Calu3 (cell line): ENCODE measurements at regions not wholly inside any gene's neighbourhood (a gene's known extent, or its start where the extent isn't known, plus 50 kb on each side); places are given as distances from the start of the nearest gene placed in this dataset.

Experiments used
- BruUV-seq: library from RNA; stranded (reverse); fragments of 400-500 nt; replicated peaks from 2 replicates; lab custom pipeline; 2021; lab: Mats Ljungman, UMichigan
- CTCF ChIA-PET: fragments of 300-600 bp; sonication (Branson Sonifier 250); formaldehyde crosslinking; loops from one replicate; lab custom pipeline; 2022; ENCODE audit warnings: antibody characterized with exemption; lab: Charles Lee
- DNase-seq: peaks from one replicate; pipeline ENCODE4 v3.0.0; 2022
- H3K27ac Mint-ChIP-seq: one replicate; pipeline ENCODE4 v1.8.0; 2022; ENCODE audit warnings: mixed read lengths; ENCODE audit not compliant: unreplicated experiment
- H3K27me3 Mint-ChIP-seq: one replicate; pipeline ENCODE4 v1.8.0; 2022; ENCODE audit warnings: mixed read lengths; ENCODE audit not compliant: unreplicated experiment
- H3K36me3 Mint-ChIP-seq: one replicate; pipeline ENCODE4 v1.8.0; 2022; ENCODE audit warnings: mild to moderate bottlenecking, moderate library complexity, mixed read lengths; ENCODE audit not compliant: insufficient read depth, unreplicated experiment
- H3K4me1 Mint-ChIP-seq: one replicate; pipeline ENCODE4 v1.8.0; 2022; ENCODE audit warnings: mild to moderate bottlenecking, low read depth, mixed read lengths; ENCODE audit not compliant: unreplicated experiment
- H3K4me3 Mint-ChIP-seq: one replicate; pipeline ENCODE4 v1.8.0; 2022; ENCODE audit warnings: mild to moderate bottlenecking, low read depth, moderate library complexity, mixed read lengths; ENCODE audit not compliant: unreplicated experiment
- H3K9me3 Mint-ChIP-seq: one replicate; pipeline ENCODE4 v1.8.0; 2022; ENCODE audit warnings: low read depth, mixed read lengths; ENCODE audit not compliant: unreplicated experiment
- CTCF ChIP-seq: fragments of 200-600 bp; IDR thresholded peaks from one replicate; pipeline ENCODE4 v1.8.0; 2022; ENCODE audit warnings: antibody characterized with exemption; ENCODE audit not compliant: unreplicated experiment
- intact Hi-C: fragments of 100-400 bp; cut with micrococcal nuclease; formaldehyde crosslinking; loops from one replicate; pipeline ENCODE4 v1.10.0; 2022; ENCODE audit not compliant: unreplicated experiment

GRCh38 chr4:124144238-124144654 lies 568.3 kb downstream of the ANKRD50 start:
- Mint-ChIP-seq H3K4me3 (no peak overlapping the region), H3K36me3 (no peaks in the 10 kb centered on the region), H3K27ac (no peak overlapping the region), H3K9me3 (no peaks in the 10 kb centered on the region), H3K4me1 (no peaks in the 10 kb centered on the region), H3K27me3 (no peaks in the 10 kb centered on the region)
- no TSS peak for BruUV-seq
- no peak for DNase-seq
- TF ChIP-seq CTCF: no peak
- intact Hi-C loops: no loop called here
- CTCF ChIA-PET: no interaction called here

GRCh38 chr4:124146068-124146467 lies 566.5 kb downstream of the ANKRD50 start:
- intact Hi-C loops: no loop called here
- CTCF ChIA-PET: no interaction called here
- no TSS peak for BruUV-seq
- Mint-ChIP-seq H3K27ac (no peak overlapping the region), H3K27me3 (no peaks in the 10 kb centered on the region), H3K4me1 (no peaks in the 10 kb centered on the region), H3K4me3 (no peak overlapping the region), H3K9me3 (no peaks in the 10 kb centered on the region), H3K36me3 (no peaks in the 10 kb centered on the region)
- TF ChIP-seq CTCF: no peak
- DNase-seq: no peak

- no peaks in the 10 kb centered on the region for H3K4me1 Mint-ChIP-seq
- no peak for DNase-seq
- CTCF ChIA-PET: no interaction called here
- TF ChIP-seq CTCF: no peak
- intact Hi-C loops: no loop called here
- no TSS peak for BruUV-seq
- no peaks in the 10 kb centered on the region for H3K36me3 Mint-ChIP-seq
- no peak overlapping the region for H3K4me3 Mint-ChIP-seq
- H3K27me3 Mint-ChIP-seq: no peaks in the 10 kb centered on the region
- no peak overlapping the region for H3K27ac Mint-ChIP-seq
- no peaks in the 10 kb centered on the region for H3K9me3 Mint-ChIP-seq
These were observed 561.5 kb downstream of the ANKRD50 start for GRCh38 chr4:124151031-124151430.

DNA sequence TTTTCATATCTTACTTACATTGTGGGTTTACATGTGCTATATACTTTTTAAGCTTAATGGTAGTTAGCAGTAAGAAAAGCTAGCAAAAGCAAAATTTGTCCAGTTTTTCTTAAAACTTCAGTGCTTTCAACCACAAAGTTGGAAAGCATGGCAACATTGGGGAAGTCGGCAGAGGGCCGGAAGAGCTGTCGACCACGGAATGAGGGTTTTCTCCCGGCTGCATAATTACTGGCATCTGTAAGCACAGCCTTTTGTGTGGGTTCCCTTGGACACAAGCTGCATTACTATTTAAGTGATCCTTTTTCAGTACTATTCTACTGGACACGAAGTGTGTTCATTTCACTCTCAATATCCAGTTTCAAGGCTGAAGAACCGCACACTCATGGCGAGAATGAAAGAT lies 560.4 kb downstream of the ANKRD50 start:
- intact Hi-C loops: no loop called here
- H3K36me3 Mint-ChIP-seq: no peaks in the 10 kb centered on the region
- H3K4me3 Mint-ChIP-seq: no peak overlapping the region
- BruUV-seq: no TSS peak
- no peaks in the 10 kb centered on the region for H3K9me3 Mint-ChIP-seq
- no peak overlapping the region for H3K27ac Mint-ChIP-seq
- TF ChIP-seq CTCF: no peak
- no peak for DNase-seq
- H3K27me3 Mint-ChIP-seq: no peaks in the 10 kb centered on the region
- CTCF ChIA-PET: no interaction called here
- H3K4me1 Mint-ChIP-seq: no peaks in the 10 kb centered on the region

DNA sequence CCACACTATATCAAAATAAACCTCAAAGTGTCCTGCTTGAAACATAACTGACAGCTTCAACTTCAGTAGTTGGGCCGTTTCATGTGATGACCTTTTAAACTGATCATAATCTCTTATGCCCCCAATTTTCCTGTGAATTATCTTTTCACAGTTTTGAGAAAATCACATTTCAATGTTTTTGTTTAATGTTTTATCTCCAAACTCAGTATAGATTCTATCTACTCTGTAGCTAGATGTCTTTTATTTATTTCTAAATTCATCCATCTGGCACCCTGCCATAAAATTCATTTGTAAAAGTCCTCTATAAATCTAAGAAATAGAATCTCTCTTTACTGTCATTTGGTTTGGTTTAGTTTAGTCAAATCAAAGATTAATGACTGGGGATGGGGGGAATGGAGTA lies 557.3 kb downstream of the ANKRD50 start:
- no peaks in the 10 kb centered on the region for H3K4me1 Mint-ChIP-seq
- DNase-seq: no peak
- peaks cover 4% of the 10 kb centered on the region for H3K9me3 Mint-ChIP-seq
- H3K4me3 Mint-ChIP-seq: no peak overlapping the region
- H3K27ac Mint-ChIP-seq: no peak overlapping the region
- TF ChIP-seq CTCF: no peak
- no TSS peak for BruUV-seq
- H3K27me3 Mint-ChIP-seq: no peaks in the 10 kb centered on the region
- H3K36me3 Mint-ChIP-seq: no peaks in the 10 kb centered on the region
- intact Hi-C loops: no loop called here
- CTCF ChIA-PET: no interaction called here
